Left lung (tissue), 4 donors: ENCODE measurements at regions not wholly inside any gene's neighbourhood (a gene's known extent, or its start where the extent isn't known, plus 50 kb on each side); places are given as distances from the start of the nearest gene placed in this dataset.

Experiments used
- ATAC-seq: fragments of 200-7000 bp; cut with Tn5 transposase; one replicate; pipeline ENCODE4 v1.9.1; 2020; ENCODE audit warnings: moderate library complexity
- DNase-seq, 4 donors: peaks; one replicate each; pipeline ENCODE4 v3.0.0-alpha.2; 2013 to 2020
- H3K27ac ChIP-seq, 2 donors: fragments of 200-600 bp; sonication (generic) in 1 of 2; one replicate each; pipeline versions ENCODE4 v1.5.0 to v1.8.0; 2020 to 2021
- H3K27me3 ChIP-seq, 2 donors: fragments of 200-600 bp; sonication (generic) in 1 of 2; one replicate each; pipeline versions ENCODE4 v1.5.0 to v1.8.0; 2020 to 2021
- H3K36me3 ChIP-seq, 2 donors: fragments of 200-600 bp; sonication (generic) in 1 of 2; one replicate each; pipeline versions ENCODE4 v1.5.0 to v1.8.0; 2020 to 2021
- H3K4me1 ChIP-seq, 2 donors: fragments of 200-600 bp; one replicate each; pipeline ENCODE4 v1.8.0; 2021
- H3K4me3 ChIP-seq, 2 donors: fragments of 200-600 bp; sonication (generic) in 1 of 2; one replicate each; pipeline versions ENCODE4 v1.5.0 to v1.8.0; 2020 to 2021; ENCODE audit warnings: mild to moderate bottlenecking in 1 of 2
- H3K9me3 ChIP-seq, 2 donors: fragments of 200-600 bp; sonication (generic) in 1 of 2; one replicate each; pipeline versions ENCODE4 v1.5.0 to v1.8.0; 2020 to 2021
- intact Hi-C, 2 donors: fragments of 100-400 bp; cut with DNase I; formaldehyde crosslinking; loops; one replicate each; pipeline versions ENCODE4 v1.11.2 to v1.14.2; 2022
- TF ChIP-seq, protein P1 (sequence below), 2 donors: fragments of 200-600 bp; sonication (generic) in 1 of 2; IDR thresholded peaks; one replicate each; pipeline versions ENCODE4 v1.5.0 to v1.8.0; 2021; ENCODE audit warnings: antibody characterized with exemption in 2 of 2
- donor health status: DM: no; HTN: yes; CAD: no.
- donor health status: DM: no; HTN: no; CAD: no.

DNA sequence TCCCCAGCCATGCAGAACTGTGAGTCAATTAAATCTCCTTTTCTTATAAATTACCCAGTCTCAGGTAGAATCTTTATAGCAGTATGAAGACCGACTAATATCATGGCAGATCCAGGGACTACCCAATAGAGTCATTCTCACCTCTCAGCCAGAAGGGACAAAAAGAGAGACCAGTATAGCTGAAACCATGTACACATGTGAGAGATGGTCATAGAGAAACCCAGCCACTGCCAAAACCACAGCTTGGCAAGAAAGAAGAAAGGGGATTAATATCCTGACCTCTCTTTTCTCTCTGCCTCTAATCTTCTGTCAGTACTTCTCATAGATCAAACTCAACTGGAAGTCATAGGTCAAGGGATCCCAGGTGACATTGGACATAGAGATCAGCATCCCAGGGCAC, 109.8 kb downstream of the CCDC34 start:
- intact Hi-C loops, result no loop called here
- no peak overlapping the region for H3K4me3 ChIP-seq
- TF ChIP-seq, protein P1, sequence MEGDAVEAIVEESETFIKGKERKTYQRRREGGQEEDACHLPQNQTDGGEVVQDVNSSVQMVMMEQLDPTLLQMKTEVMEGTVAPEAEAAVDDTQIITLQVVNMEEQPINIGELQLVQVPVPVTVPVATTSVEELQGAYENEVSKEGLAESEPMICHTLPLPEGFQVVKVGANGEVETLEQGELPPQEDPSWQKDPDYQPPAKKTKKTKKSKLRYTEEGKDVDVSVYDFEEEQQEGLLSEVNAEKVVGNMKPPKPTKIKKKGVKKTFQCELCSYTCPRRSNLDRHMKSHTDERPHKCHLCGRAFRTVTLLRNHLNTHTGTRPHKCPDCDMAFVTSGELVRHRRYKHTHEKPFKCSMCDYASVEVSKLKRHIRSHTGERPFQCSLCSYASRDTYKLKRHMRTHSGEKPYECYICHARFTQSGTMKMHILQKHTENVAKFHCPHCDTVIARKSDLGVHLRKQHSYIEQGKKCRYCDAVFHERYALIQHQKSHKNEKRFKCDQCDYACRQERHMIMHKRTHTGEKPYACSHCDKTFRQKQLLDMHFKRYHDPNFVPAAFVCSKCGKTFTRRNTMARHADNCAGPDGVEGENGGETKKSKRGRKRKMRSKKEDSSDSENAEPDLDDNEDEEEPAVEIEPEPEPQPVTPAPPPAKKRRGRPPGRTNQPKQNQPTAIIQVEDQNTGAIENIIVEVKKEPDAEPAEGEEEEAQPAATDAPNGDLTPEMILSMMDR (IDR thresholded peaks at IDR 0.05), result no peak
- H3K9me3 ChIP-seq, result no peaks in the 10 kb centered on the region
- no peak for ATAC-seq
- no peaks in the 10 kb centered on the region for H3K4me1 ChIP-seq
- no peak overlapping the region for H3K27ac ChIP-seq
- no peak for DNase-seq
- no peaks in the 10 kb centered on the region for H3K27me3 ChIP-seq
- no peaks in the 10 kb centered on the region for H3K36me3 ChIP-seq

DNA sequence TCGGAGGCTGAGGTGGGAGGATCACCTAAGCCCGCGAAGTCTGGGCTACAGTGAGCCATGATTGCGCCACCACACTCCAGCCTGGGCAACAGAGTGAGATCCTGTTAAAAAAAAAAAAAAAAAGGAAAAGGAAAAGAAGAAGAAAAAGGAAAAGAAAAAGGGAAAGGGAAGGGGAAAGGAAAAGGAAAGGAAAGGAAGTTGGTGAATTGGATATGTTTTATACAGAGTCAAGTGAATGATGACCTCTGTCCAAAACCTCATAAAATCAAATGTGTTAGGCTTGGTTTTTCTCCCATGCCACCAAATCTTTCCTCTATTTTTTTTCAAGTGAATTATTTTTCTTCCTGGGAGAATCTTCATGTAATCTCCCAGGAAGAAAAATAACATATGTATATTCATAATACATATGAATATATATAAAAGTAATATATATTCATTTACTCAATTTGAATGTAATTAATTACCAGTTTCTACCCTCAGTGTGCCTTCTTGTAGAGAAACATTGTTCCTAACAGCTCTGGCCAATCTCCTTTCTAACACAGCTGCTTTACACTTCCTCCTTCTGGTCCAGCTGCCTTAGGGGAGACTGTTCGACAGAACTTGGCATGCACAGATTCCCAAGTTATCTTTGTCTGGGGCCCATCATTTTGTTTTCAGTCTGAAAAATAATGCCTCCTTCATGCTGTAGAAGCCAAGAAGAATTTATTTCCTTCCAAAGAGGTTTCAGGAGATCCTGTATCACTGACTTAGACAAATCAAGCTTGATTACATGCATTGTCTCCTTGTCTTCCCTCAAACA, 111.9 kb downstream of the CCDC34 start:
- Histone ChIP-seq H3K4me3 (no peak overlapping the region), H3K27me3 (no peaks in the 10 kb centered on the region), H3K27ac (no peak overlapping the region), H3K9me3 (no peaks in the 10 kb centered on the region), H3K4me1 (no peaks in the 10 kb centered on the region), H3K36me3 (no peaks in the 10 kb centered on the region)
- intact Hi-C loops, result no loop called here
- ATAC-seq, result no peak
- DNase-seq, result no peak
- TF ChIP-seq, protein P1 (IDR thresholded peaks at IDR 0.05), result no peak

GRCh38 chr11:27248576-27249509, 114.2 kb downstream of the CCDC34 start:
- ATAC-seq, result no peak
- no peak overlapping the region for H3K27ac ChIP-seq
- peak in 1 of 4 donors; percentile 19 for DNase-seq
- H3K27me3 ChIP-seq, result no peaks in the 10 kb centered on the region
- no peak overlapping the region for H3K4me3 ChIP-seq
- H3K36me3 ChIP-seq, result no peaks in the 10 kb centered on the region
- H3K9me3 ChIP-seq, result no peaks in the 10 kb centered on the region
- TF ChIP-seq, protein P1 (IDR thresholded peaks at IDR 0.05), result no peak
- no peaks in the 10 kb centered on the region for H3K4me1 ChIP-seq
- intact Hi-C loops, result no loop called here

DNA sequence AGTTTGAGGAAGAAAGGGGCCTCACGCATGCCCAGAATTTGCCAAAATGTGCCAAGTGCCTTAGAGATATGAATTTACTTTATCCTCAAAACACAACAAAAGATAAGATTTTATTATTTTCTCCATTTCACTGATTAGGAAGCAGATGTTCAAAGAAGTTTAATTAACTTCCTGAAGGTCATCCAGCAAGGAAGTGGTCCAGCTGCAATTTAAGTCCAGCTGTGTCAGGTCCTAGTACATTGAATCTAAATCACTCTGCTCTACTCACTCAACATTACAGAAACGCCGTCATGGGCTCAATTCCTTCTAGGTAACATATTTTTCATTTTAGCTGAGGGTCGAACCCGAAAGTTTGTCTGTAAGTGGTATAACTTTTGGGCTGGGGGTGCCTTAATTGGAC, 115.4 kb downstream of the CCDC34 start:
- Histone ChIP-seq H3K4me3 (no peak overlapping the region), H3K27ac (no peak overlapping the region), H3K9me3 (no peaks in the 10 kb centered on the region), H3K36me3 (no peaks in the 10 kb centered on the region), H3K27me3 (no peaks in the 10 kb centered on the region), H3K4me1 (no peaks in the 10 kb centered on the region)
- TF ChIP-seq, protein P1 (IDR thresholded peaks at IDR 0.05), result no peak
- intact Hi-C loops, result no loop called here
- ATAC-seq (no peak), DNase-seq (no peak)

DNA sequence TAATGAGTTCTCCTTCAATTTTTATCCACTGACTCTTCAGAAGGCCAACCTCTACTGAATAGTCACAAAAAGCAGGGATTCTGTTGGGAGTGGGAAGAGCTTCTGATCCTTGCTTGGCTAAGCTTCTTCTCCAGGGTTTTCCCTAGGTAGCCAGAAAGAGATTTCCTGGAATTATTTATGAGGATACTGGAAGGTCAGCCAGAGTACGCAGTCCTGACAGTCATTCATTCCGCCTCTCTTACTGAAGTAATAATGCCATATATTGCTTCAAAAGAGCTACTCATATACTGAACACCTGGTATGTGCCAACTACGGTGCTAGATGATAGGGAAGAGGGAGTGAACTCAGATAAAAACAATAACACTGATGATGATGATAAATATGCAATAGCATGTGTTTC, 116.1 kb downstream of the CCDC34 start:
- Histone ChIP-seq H3K27ac (no peak overlapping the region), H3K27me3 (no peaks in the 10 kb centered on the region), H3K36me3 (no peaks in the 10 kb centered on the region), H3K4me3 (no peak overlapping the region), H3K4me1 (no peaks in the 10 kb centered on the region), H3K9me3 (no peaks in the 10 kb centered on the region)
- DNase-seq (no peak), ATAC-seq (no peak)
- TF ChIP-seq, protein P1 (IDR thresholded peaks at IDR 0.05), result no peak
- intact Hi-C loops, result no loop called here
